GM19035 (cell line): ENCODE measurements at regions not wholly inside any gene's neighbourhood (a gene's known extent, or its start where the extent isn't known, plus 50 kb on each side); places are given as distances from the start of the nearest gene placed in this dataset.

Source experiments
- ATAC-seq: cut with Tn5 transposase; IDR thresholded peaks from one replicate; pipeline ENCODE4 v1.9.1; 2021; ENCODE audit not compliant: unreplicated experiment

GRCh38 chr12:84294246-84294645 lies 618.4 kb downstream of the SLC6A15 start:
- ATAC-seq, result no peak

DNA sequence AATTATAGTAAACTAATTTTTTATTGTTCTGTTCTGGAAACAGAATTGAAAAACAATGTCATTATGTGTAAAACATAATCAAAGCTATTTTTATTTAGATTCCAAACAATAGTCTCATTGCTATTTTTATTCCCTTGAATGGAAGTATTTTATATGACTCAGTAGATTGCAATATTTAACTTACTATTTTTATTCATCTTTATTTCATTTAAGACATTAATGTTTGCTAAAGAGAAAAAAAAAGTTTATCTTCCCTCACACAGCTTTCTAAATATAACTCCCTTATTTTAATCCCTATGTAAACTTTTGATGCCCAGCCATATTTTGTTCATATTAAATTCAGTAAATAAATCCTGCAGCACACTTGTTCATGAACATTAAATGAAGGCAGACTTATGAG lies 622.4 kb downstream of the SLC6A15 start:
- ATAC-seq, result no peak

GRCh38 chr12:84277986-84278385 lies 634.6 kb downstream of the SLC6A15 start:
- no peak for ATAC-seq

GRCh38 chr12:84276215-84276614 lies 636.4 kb downstream of the SLC6A15 start:
- ATAC-seq, result no peak

DNA sequence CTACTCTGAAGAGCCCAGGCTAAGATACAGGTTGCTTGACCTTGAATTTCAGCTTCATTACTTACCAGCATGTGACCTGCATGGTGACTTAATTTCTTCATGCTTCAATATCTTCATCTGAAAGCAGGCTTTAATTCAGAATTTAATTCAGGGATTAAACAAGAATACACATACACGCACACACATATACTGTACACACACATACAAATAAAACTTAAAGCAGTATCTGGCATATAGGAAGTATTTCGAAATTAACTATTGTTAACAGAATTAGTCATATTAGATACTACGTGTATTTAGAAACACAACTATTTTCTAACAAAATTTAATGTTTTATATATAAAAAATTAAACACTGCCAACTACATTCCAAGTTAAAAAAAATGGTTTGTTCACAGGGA lies 640.3 kb downstream of the SLC6A15 start:
- no peak for ATAC-seq

DNA sequence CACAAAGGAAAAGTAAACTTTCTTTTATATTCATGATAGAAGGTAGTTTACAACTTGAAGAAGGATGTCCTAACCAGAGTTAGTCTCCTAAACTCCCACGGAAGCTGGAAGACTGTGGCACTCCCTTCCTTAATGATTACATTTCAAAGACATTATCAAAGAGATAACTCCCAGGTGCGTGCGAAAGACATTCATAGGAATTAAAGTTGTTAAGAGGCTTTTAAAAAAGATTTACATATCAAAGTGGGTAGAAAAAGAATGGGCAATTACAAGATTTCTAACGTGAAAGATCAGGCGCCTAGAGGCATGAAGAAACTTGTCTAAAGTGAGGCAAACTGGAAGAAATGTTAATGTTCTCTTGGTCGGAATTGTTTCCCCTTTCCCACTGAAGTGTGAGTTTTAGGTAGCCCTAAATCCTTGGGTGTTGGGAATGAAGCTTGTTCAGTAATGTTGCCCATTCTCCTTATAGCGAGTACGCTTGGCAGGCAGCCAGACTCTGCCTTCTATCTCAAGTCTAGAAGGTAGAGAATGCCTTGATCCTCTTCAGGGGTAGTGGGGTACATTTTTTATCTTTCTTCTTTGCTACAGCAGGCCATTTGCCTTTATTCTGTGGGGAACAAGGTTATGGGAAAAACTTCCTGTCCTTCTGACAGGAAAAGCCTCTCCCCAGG lies 642.0 kb downstream of the SLC6A15 start:
- ATAC-seq, result no peak

- no peak for ATAC-seq
Observed at GRCh38 chr12:84247931-84248330, 664.7 kb downstream of the SLC6A15 start.

- ATAC-seq, result no peak
Observed at GRCh38 chr12:84243686-84244085, 668.9 kb downstream of the SLC6A15 start.

DNA sequence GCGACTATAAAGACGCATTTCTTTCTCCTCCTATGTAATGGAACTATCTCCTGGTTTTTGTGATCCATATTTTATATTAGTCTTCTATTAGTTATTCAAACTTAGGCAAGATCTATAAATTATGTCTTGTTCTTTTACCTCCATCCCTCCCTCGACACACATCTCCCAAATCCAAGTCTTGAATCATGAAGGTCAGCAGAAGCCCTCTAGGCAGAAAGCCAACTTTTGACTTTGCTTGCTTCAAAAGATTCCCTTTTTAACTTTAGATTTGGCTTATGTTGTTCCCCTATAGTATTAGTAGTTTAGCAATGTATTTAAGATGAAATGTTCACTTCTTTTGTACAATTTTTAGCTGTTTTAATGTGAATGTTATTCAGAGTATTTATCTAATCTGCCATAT lies 689.8 kb downstream of the SLC6A15 start:
- ATAC-seq, result no peak

GRCh38 chr12:84218406-84218805 lies 694.2 kb downstream of the SLC6A15 start:
- no peak for ATAC-seq

- no peak for ATAC-seq
Observed at GRCh38 chr12:84201976-84202375, 710.6 kb downstream of the SLC6A15 start.

GRCh38 chr12:84198294-84198946 lies 714.2 kb downstream of the SLC6A15 start:
- no peak for ATAC-seq

DNA sequence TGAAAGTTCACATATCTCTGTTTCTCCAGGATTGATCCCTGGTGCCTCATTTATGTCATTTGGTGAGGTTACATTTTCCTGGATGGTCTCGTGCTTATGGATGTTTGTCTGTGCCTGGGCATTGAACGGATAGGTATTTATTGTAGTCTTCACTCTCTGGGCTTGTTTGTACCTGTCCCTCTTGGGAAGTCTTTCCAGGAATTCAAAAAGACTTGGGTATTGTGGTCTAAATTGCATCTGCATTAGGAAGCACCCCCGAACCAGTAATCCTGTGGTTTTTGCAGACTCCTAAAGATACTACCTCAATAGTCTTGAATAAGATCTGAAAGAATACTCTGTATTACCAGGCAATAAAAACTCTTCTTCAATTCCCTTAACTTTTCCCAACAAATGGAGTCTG lies 720.8 kb downstream of the SLC6A15 start:
- ATAC-seq, result no peak

DNA sequence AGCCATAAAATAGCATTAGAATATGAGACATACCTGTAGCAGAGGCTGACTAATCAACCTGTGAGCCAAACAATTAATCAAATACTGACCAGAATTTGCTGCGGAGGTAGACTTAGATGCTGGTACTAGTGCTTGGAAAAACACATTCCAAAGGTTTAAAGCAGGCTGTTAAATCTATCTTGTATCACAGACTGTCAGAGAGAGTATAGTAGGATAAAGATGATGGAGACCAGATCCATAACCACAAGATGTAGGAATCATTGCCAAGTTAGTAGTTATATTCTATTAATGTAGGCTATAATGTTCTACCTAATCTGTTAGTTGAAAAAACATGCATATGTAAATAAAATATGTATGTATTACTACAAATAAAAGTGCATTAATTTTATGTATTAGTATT lies 726.2 kb downstream of the SLC6A15 start:
- no peak for ATAC-seq

DNA sequence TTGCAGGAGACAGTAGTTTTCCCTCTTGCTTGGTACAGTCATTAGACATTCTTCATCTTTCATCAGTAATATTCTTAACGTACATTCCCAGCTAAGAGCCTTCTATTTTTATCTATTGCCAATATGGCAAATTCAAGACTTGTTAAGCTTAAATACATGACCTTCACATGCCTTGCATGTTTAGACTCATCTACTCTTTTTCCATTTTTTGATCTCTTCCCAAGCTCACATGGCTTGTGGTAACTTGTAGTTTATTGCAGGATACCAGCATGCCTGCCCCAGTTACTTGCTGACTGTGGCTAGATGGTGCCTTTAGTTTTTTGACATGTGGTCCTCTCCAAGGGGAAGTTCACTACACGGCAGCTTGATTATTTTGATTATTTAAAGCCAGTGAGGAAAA lies 729.0 kb downstream of the SLC6A15 start:
- no peak for ATAC-seq

DNA sequence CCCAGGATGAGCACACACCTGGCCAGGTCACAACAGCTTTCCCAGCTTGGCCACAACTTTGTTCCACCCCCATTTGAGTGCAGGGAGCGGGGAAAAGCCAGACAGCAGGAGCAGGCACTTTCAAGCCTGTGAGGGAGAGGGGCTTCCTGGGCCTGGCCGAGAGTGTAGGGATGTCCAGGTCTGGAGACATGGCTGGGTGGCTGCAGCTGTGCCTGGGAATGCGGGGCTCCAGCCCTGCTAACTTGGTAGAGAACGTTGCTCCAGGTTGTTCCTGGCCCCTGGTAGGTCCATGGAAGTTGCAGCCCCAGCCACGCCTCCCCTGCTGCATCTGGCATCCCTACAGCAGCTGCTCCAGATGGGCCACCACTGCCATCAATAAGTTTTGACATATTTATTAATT lies 738.5 kb downstream of the SLC6A15 start:
- no peak for ATAC-seq

DNA sequence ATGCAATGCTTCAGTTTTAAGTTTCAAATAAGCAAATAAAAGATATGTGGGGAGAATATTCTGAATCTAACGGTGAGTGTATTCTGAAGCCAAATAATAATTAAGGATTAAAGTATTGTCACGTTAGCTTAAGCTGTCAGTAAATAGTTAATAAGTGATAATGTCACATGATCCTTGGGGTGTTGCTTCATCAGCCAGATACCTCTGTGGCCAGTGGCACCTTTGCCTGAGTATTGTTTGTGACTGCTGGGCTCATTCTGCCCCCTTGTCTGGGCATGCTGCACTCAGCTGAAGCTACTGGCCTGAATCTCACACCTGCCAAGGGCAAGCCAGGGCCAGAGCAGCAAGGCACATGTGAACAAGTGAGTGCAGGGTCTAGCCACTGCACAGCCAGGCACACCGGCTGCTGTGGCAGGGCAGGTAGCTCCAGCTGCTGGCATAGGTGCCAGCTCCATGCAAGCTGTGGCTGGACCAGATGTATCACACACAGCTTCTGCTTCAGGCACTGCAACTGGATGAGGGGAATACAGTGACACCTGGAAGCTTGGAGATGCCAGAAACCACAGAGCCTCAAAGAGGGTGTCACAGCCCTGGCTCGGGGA lies 739.7 kb downstream of the SLC6A15 start:
- ATAC-seq, result no peak

DNA sequence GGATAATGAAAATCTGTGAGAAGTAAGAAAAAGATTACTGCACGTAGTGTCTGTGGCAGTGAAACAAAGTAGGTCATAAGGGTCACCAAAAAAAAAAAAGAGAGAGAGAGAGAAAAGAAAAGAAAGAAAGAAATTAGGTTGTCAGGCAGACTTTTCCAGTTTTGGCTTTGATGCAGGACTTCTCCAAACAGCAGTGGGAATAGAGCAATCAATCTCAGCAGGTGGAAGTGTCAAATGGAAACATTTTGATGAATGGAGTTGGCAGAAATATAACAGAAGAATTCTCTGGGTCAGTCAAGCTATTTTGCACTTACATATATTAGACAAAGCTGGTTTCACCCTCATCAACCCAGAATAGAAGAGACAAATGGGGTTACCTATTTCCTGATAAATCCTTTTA lies 745.8 kb downstream of the SLC6A15 start:
- no peak for ATAC-seq

GRCh38 chr12:84165998-84166571 lies 746.5 kb downstream of the SLC6A15 start:
- ATAC-seq, result no peak

GRCh38 chr12:84161296-84161695 lies 751.3 kb downstream of the SLC6A15 start:
- ATAC-seq, result no peak

GRCh38 chr12:84159260-84159659 lies 753.3 kb downstream of the SLC6A15 start:
- no peak for ATAC-seq

GRCh38 chr12:84157170-84157569 lies 755.4 kb downstream of the SLC6A15 start:
- ATAC-seq, result no peak
